ENCODE measurements at regions not wholly inside any gene's neighbourhood (a gene's known extent, or its start where the extent isn't known, plus 50 kb on each side); places are given as distances from the start of the nearest gene placed in this dataset.

GRCh38 chr10:3691482-3691881 is 93.5 kb downstream of the KLF6 start:
- TF ChIP-seq POLR2AphosphoS5 (IDR thresholded peaks at IDR 0.05; ENCODE audit: low read depth, low read length): no peak
- TF ChIP-seq SIN3A (IDR thresholded peaks at IDR 0.05; ENCODE audit: borderline replicate concordance, insufficient read depth, low read length): no peak
- no peak for TF ChIP-seq TAF1 (IDR thresholded peaks at IDR 0.05; ENCODE audit: borderline replicate concordance, insufficient read depth, low read length)
- TF ChIP-seq REST (IDR thresholded peaks at IDR 0.05; ENCODE audit: insufficient read depth in 1 of 2, low read depth in 2 of 2, low read length in 2 of 2): peak; percentile 80 to 91
- TF ChIP-seq FOXP2 (optimal IDR thresholded peaks at IDR 0.05; ENCODE audit: borderline replicate concordance, extremely low read depth, extremely low read length, insufficient read depth): no peak
